Common myeloid progenitor, CD34-positive (primary cell): ENCODE measurements at regions not wholly inside any gene's neighbourhood (a gene's known extent, or its start where the extent isn't known, plus 50 kb on each side); places are given as distances from the start of the nearest gene placed in this dataset.

Experiments used
- CTCF ChIA-PET: fragments of 350-600 bp; sonication (Branson Sonifier 250); formaldehyde crosslinking; loops from one replicate; lab custom pipeline; 2021; ENCODE audit warnings: antibody characterized with exemption; lab: Charles Lee
- POLR2A ChIA-PET: fragments of 350-600 bp; sonication (Branson Sonifier 250); formaldehyde crosslinking; loops from one replicate; lab custom pipeline; 2021; ENCODE audit warnings: antibody characterized with exemption; lab: Charles Lee
- DNase-seq, 3 donors: peaks; one replicate each; pipeline versions ENCODE4 v3.0.0 to v3.0.0-alpha.2; 2013
- H3K27ac ChIP-seq, 2 experiments: 1 replicate in 1 of 2; 2 replicates in 1 of 2; pipeline ENCODE4 v1.7.0; 2013; ENCODE audit warnings: inconsistent platforms in 2 of 2, low read length in 2 of 2, mild to moderate bottlenecking in 2 of 2, low read depth in 1 of 2, moderate library complexity in 1 of 2; ENCODE audit not compliant: severe bottlenecking in 2 of 2, insufficient read depth in 1 of 2, poor library complexity in 1 of 2
- H3K27me3 ChIP-seq, 5 experiments: replicated peaks in 2 of 5; 1 replicate in 3 of 5; 2 replicates in 2 of 5; pipeline versions ENCODE4 v1.6.1 to v1.7.0; 2013; ENCODE audit warnings: low read length in 4 of 5, mild to moderate bottlenecking in 2 of 5, moderate library complexity in 2 of 5, inconsistent platforms in 1 of 5; ENCODE audit not compliant: insufficient read depth in 5 of 5, control insufficient read depth in 4 of 5
- H3K36me3 ChIP-seq, 4 experiments: 1 replicate in 2 of 4; 2 replicates in 2 of 4; pipeline versions ENCODE4 v1.6.1 to v1.7.0; 2013; ENCODE audit warnings: low read length in 3 of 4, control low read depth in 1 of 4, mild to moderate bottlenecking in 1 of 4; ENCODE audit not compliant: control insufficient read depth in 4 of 4, insufficient read depth in 4 of 4
- H3K4me1 ChIP-seq, 4 experiments: 1 replicate in 3 of 4; 2 replicates in 1 of 4; pipeline versions ENCODE4 v1.6.1 to v1.7.1; 2013; ENCODE audit warnings: low read length in 3 of 4, mild to moderate bottlenecking in 3 of 4, control low read depth in 1 of 4, inconsistent platforms in 1 of 4, moderate library complexity in 1 of 4; ENCODE audit not compliant: control insufficient read depth in 4 of 4, insufficient read depth in 4 of 4; ENCODE audit errors: control extremely low read depth in 1 of 4
- H3K4me3 ChIP-seq, 7 experiments: 1 replicate in 4 of 7; 2 replicates in 3 of 7; pipeline versions ENCODE4 v1.5.1 to v1.7.0; 2013; ENCODE audit warnings: mild to moderate bottlenecking in 7 of 7, low read length in 6 of 7, moderate library complexity in 6 of 7, inconsistent platforms in 2 of 7, low read depth in 2 of 7, control low read depth in 1 of 7; ENCODE audit not compliant: insufficient read depth in 4 of 7, control insufficient read depth in 1 of 7; ENCODE audit errors: extremely low read depth in 1 of 7
- H3K9me3 ChIP-seq, 5 experiments: 1 replicate in 4 of 5; 2 replicates in 1 of 5; pipeline versions ENCODE4 v1.6.1 to v1.7.1; 2013; ENCODE audit warnings: low read length in 4 of 5, mild to moderate bottlenecking in 2 of 5, inconsistent platforms in 1 of 5, low read depth in 1 of 5, moderate library complexity in 1 of 5; ENCODE audit not compliant: control insufficient read depth in 4 of 5, insufficient read depth in 2 of 5; ENCODE audit errors: control extremely low read depth in 1 of 5
- WGBS: methylation state at CpG from one replicate; pipeline ENCODE4 v1.1.5; 2013; ENCODE audit not compliant: insufficient coverage; 5-methylcytosine and 5-hydroxymethylcytosine counted together

DNA sequence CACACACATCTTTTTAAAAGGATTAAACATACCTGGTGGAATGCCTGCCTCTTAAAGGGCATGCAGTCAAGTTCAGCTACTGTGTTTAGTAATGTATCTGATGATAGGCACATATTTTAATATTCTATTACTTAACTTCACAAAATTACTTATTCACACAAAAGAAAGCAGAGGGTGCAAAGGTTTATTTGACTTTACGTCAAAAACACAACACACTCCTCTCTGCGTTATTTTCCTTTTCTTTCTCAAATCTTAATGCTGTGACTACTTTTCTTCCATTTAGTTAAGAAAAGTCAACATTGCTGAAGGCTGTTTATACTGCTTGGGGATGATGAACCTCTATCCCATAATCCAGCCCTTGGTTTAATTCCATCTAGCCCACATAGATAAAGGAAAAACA, 127.9 kb upstream of the ST6GAL2 start:
- Histone ChIP-seq H3K4me3 (no peak overlapping the region), H3K36me3 (no peaks in the 10 kb centered on the region), H3K27me3 (no peaks in the 10 kb centered on the region), H3K4me1 (no peaks in the 10 kb centered on the region), H3K27ac (no peak overlapping the region), H3K9me3 (peaks cover 0 to 3% (median 0%) of the 10 kb centered on the region in 5 experiments)
- WGBS = 100% methylated on average over 2 of the region's 2 CpGs
- ChIA-PET POLR2A (no interaction called here), CTCF (no interaction called here)
- DNase-seq = no peak

GRCh38 chr2:107018366-107018765, 132.4 kb upstream of the ST6GAL2 start:
- ChIA-PET POLR2A (no interaction called here), CTCF (no interaction called here)
- 43% methylated on average over 3 of the region's 4 CpGs for WGBS

DNA sequence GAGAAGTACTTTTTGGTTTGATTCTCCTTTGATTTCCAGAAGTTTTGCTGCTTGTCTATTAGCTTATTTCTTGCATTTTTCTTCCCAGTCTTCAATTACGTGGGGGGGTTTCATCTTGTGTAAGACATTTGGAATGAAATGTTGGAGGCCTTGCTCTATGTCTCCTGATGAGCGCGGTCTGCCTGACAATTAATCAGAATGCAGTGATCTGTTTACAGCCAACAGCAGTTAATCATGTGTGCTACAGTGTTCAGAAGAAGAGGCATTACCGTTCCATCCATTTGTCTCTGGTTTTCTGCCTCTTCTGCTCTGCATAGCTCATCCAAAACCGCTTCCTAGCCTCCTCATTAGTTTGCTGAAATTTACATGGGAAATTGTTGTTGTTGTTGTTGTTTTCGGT, 134.4 kb upstream of the ST6GAL2 start:
- WGBS = 100% methylated on average over 3 of the region's 6 CpGs
- H3K4me3 ChIP-seq = no peak overlapping the region
- no peaks in the 10 kb centered on the region for H3K4me1 ChIP-seq
- DNase-seq = no peak
- no peak overlapping the region for H3K27ac ChIP-seq
- CTCF ChIA-PET = no interaction called here
- POLR2A ChIA-PET = no interaction called here
- H3K36me3 ChIP-seq = no peaks in the 10 kb centered on the region
- H3K9me3 ChIP-seq = peaks cover 0 to 5% (median 3%) of the 10 kb centered on the region in 5 experiments
- H3K27me3 ChIP-seq = no peaks in the 10 kb centered on the region

More at GRCh38 chr2:107018366-107018765, 132.4 kb upstream of the ST6GAL2 start:
- peaks cover 0 to 3% (median 0%) of the 10 kb centered on the region in 5 experiments for H3K9me3 ChIP-seq
- no peaks in the 10 kb centered on the region for H3K36me3 ChIP-seq
- H3K4me1 ChIP-seq = no peaks in the 10 kb centered on the region
- H3K27me3 ChIP-seq = no peaks in the 10 kb centered on the region
- no peak overlapping the region for H3K27ac ChIP-seq
- no peak overlapping the region for H3K4me3 ChIP-seq
- DNase-seq = peak in 1 of 3 donors; percentile 7

GRCh38 chr2:107024269-107024668, 138.3 kb upstream of the ST6GAL2 start:
- ChIA-PET POLR2A (no interaction called here), CTCF (no interaction called here)
- DNase-seq = no peak
- no peak overlapping the region for H3K4me3 ChIP-seq
- no peaks in the 10 kb centered on the region for H3K27me3 ChIP-seq
- WGBS = 100% methylated on average over 2 of the region's 2 CpGs
- H3K9me3 ChIP-seq = peaks cover 0 to 5% (median 0%) of the 10 kb centered on the region in 5 experiments
- no peak overlapping the region for H3K27ac ChIP-seq
- H3K36me3 ChIP-seq = no peaks in the 10 kb centered on the region
- H3K4me1 ChIP-seq = no peaks in the 10 kb centered on the region

DNA sequence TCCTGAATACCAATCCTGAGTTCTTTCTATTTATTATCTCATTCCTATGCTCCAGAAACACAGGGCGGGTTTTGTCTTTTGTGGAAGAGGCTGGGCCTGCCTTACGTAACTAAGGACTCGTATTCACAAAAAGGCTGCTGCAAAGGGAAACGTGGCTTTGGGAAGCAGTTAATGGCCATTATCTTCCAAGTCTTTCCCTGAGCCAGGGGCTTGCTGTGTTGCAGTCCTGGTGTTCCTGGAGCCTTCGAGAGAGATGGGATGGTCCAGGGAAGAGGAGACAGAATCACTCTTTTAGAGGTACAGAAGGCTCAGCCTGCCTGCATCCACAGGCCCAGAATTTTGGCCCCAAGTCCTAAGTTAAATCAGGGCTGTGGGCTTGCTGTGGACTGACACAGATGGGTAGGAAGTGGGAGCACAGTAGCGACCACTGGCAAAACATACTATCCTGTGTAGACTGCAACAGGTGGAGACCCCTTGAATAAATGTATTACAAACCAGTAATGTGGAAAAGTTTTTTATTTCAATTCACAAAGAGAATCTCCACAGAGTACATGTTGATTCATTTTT, 139.4 kb upstream of the ST6GAL2 start:
- WGBS = 88% methylated on average over 5 of the region's 6 CpGs

DNA sequence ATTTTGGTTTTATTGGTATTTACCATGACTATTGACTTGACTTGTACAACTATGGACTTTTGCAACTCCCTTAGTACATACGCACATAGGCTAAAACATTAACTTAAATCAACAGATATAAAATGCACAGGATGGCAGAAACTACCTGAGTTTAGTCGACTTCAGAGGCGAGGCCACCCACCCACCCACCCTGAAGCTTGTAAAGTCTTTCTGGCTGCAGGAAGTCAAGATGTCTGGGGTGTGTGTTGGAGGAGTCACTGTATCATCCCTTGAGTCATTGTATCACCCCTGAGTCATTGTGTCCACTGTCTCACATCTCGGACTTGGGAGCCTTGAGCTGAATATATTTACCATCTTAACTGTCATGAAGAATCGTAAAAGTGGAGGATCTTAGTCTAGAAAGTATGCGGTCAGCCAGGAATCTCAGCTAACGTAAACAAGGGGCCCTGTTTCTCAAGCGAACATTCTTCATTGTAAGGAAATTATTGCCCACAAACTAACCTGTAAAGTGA, 140.0 kb upstream of the ST6GAL2 start:
- no peak overlapping the region for H3K27ac ChIP-seq
- no peaks in the 10 kb centered on the region for H3K4me1 ChIP-seq
- peaks cover 0 to 5% (median 0%) of the 10 kb centered on the region in 5 experiments for H3K9me3 ChIP-seq
- no peak overlapping the region for H3K4me3 ChIP-seq
- ChIA-PET POLR2A (no interaction called here), CTCF (no interaction called here)
- 83% methylated on average over 4 of the region's 8 CpGs for WGBS
- no peaks in the 10 kb centered on the region for H3K27me3 ChIP-seq
- no peaks in the 10 kb centered on the region for H3K36me3 ChIP-seq
- DNase-seq = no peak

More for the DNA sequence above, 139.4 kb upstream of the ST6GAL2 start:
- Histone ChIP-seq H3K9me3 (peaks cover 0 to 5% (median 0%) of the 10 kb centered on the region in 5 experiments), H3K4me1 (no peaks in the 10 kb centered on the region), H3K36me3 (no peaks in the 10 kb centered on the region), H3K4me3 (no peak overlapping the region), H3K27me3 (no peaks in the 10 kb centered on the region), H3K27ac (no peak overlapping the region)
- ChIA-PET CTCF (no interaction called here), POLR2A (no interaction called here)
- no peak for DNase-seq

DNA sequence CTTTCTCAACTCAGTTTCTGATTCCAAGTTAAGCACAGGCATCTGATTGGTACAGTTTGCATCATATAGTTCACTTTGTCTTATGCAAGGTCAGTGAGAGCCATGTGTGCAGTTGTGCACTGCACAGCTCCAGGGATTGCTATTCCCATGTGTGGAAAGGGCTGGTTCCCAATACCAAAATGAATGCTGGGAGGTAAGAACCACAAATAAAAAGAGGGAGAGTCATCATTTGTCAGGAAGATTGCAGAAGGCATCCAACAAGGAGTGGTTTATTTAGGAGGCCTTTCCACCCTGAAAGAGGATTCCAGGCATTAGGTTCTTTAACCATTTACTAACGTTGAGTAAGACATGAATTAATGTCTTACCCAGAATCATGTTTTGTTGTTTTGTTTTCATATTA, 141.2 kb upstream of the ST6GAL2 start:
- Histone ChIP-seq H3K36me3 (no peaks in the 10 kb centered on the region), H3K27ac (no peak overlapping the region), H3K4me3 (no peak overlapping the region), H3K4me1 (no peaks in the 10 kb centered on the region), H3K9me3 (peaks cover 0 to 5% (median 0%) of the 10 kb centered on the region in 5 experiments), H3K27me3 (no peaks in the 10 kb centered on the region)
- no CpG with 5 or more reads among the region's 1 CpG for whole genome bisulfite sequencing
- CTCF ChIA-PET = no interaction called here
- no peak for DNase-seq
- POLR2A ChIA-PET = no interaction called here
